Stimulated activated naive CD8-positive, alpha-beta T cell treated with anti-CD3 and anti-CD28 coated beads, Interleukin-15, Interleukin-2, amounts not matched to agents 100 ng/mL and 50 ng/mL, for 24 hours (primary cell): ENCODE measurements at regions not wholly inside any gene's neighbourhood (a gene's known extent, or its start where the extent isn't known, plus 50 kb on each side); places are given as distances from the start of the nearest gene placed in this dataset.
"Not testable (repeated sequence)": the region's sequence is repeated elsewhere in the genome, so short reads cannot be mapped to it uniquely, and the experiment has no call there.

ENCODE experiments used
- H3K27ac Mint-ChIP-seq: one replicate; pipeline ENCODE4 v1.8.0; 2021; ENCODE audit warnings: mild to moderate bottlenecking, mixed read lengths
- H3K27me3 Mint-ChIP-seq: one replicate; pipeline ENCODE4 v1.8.0; 2021; ENCODE audit warnings: mixed read lengths
- H3K36me3 Mint-ChIP-seq: one replicate; pipeline ENCODE4 v1.8.0; 2021; ENCODE audit warnings: low read depth, mixed read lengths
- H3K4me1 Mint-ChIP-seq: one replicate; pipeline ENCODE4 v1.8.0; 2021; ENCODE audit warnings: low read depth, mixed read lengths
- H3K4me3 Mint-ChIP-seq: one replicate; pipeline ENCODE4 v1.8.0; 2021; ENCODE audit warnings: mild to moderate bottlenecking, mixed read lengths
- H3K9me3 Mint-ChIP-seq: one replicate; pipeline ENCODE4 v1.8.0; 2021; ENCODE audit warnings: mixed read lengths

GRCh38 chr7:138378741-138379559 is 81.1 kb upstream of the TRIM24 start:
- Mint-ChIP-seq H3K9me3 (no peaks in the 10 kb centered on the region), H3K4me1 (no peaks in the 10 kb centered on the region), H3K27me3 (no peaks in the 10 kb centered on the region), H3K4me3 (no peak overlapping the region), H3K27ac (no peak overlapping the region), H3K36me3 (no peaks in the 10 kb centered on the region)

GRCh38 chr7:138382862-138383565 is 77.0 kb upstream of the TRIM24 start:
- Mint-ChIP-seq H3K9me3 (no peaks in the 10 kb centered on the region), H3K4me1 (no peaks in the 10 kb centered on the region), H3K27ac (no peak overlapping the region), H3K4me3 (no peak overlapping the region), H3K27me3 (no peaks in the 10 kb centered on the region), H3K36me3 (no peaks in the 10 kb centered on the region)

GRCh38 chr7:138386821-138387220 is 73.2 kb upstream of the TRIM24 start:
- Mint-ChIP-seq H3K4me1 (no peaks in the 10 kb centered on the region), H3K9me3 (no peaks in the 10 kb centered on the region), H3K27ac (no peak overlapping the region), H3K27me3 (no peaks in the 10 kb centered on the region), H3K4me3 (no peak overlapping the region), H3K36me3 (no peaks in the 10 kb centered on the region)

GRCh38 chr7:138387755-138388475 is 72.1 kb upstream of the TRIM24 start:
- Mint-ChIP-seq H3K4me1 (no peaks in the 10 kb centered on the region), H3K36me3 (no peaks in the 10 kb centered on the region), H3K9me3 (no peaks in the 10 kb centered on the region), H3K27me3 (no peaks in the 10 kb centered on the region), H3K4me3 (no peak overlapping the region), H3K27ac (no peak overlapping the region)

GRCh38 chr7:138388673-138389491 is 71.2 kb upstream of the TRIM24 start:
- no peak overlapping the region for H3K27ac Mint-ChIP-seq
- H3K9me3 Mint-ChIP-seq: no peaks in the 10 kb centered on the region
- H3K4me1 Mint-ChIP-seq: no peaks in the 10 kb centered on the region
- H3K4me3 Mint-ChIP-seq: no peak overlapping the region
- no peaks in the 10 kb centered on the region for H3K27me3 Mint-ChIP-seq
- H3K36me3 Mint-ChIP-seq: no peaks in the 10 kb centered on the region

- Mint-ChIP-seq H3K9me3 (no peaks in the 10 kb centered on the region), H3K27me3 (no peaks in the 10 kb centered on the region), H3K4me1 (no peaks in the 10 kb centered on the region), H3K27ac (no peak overlapping the region), H3K36me3 (no peaks in the 10 kb centered on the region), H3K4me3 (no peak overlapping the region)
Measured at GRCh38 chr7:138395763-138396162, 64.3 kb upstream of the TRIM24 start.

GRCh38 chr7:138396251-138397070 is 63.6 kb upstream of the TRIM24 start:
- Mint-ChIP-seq H3K27me3 (no peaks in the 10 kb centered on the region), H3K4me3 (no peak overlapping the region), H3K36me3 (no peaks in the 10 kb centered on the region), H3K9me3 (no peaks in the 10 kb centered on the region), H3K27ac (no peak overlapping the region), H3K4me1 (no peaks in the 10 kb centered on the region)

- H3K27ac Mint-ChIP-seq, H3K9me3 Mint-ChIP-seq, H3K36me3 Mint-ChIP-seq, H3K27me3 Mint-ChIP-seq, H3K4me3 Mint-ChIP-seq, H3K4me1 Mint-ChIP-seq: not testable (repeated sequence)
Measured at GRCh38 chr7:138397071-138397433, 63.0 kb upstream of the TRIM24 start.

GRCh38 chr7:138398857-138399256 is 61.2 kb upstream of the TRIM24 start:
- no peak overlapping the region for H3K27ac Mint-ChIP-seq
- H3K9me3 Mint-ChIP-seq: peaks cover 3% of the 10 kb centered on the region
- H3K27me3 Mint-ChIP-seq: no peaks in the 10 kb centered on the region
- H3K4me3 Mint-ChIP-seq: no peak overlapping the region
- no peaks in the 10 kb centered on the region for H3K36me3 Mint-ChIP-seq
- no peaks in the 10 kb centered on the region for H3K4me1 Mint-ChIP-seq

- H3K27me3 Mint-ChIP-seq: no peaks in the 10 kb centered on the region
- H3K36me3 Mint-ChIP-seq: no peaks in the 10 kb centered on the region
- no peak overlapping the region for H3K4me3 Mint-ChIP-seq
- H3K4me1 Mint-ChIP-seq: no peaks in the 10 kb centered on the region
- peaks cover 3% of the 10 kb centered on the region for H3K9me3 Mint-ChIP-seq
- no peak overlapping the region for H3K27ac Mint-ChIP-seq
Measured at GRCh38 chr7:138400400-138400886, 59.6 kb upstream of the TRIM24 start.

- no peak overlapping the region for H3K27ac Mint-ChIP-seq
Measured at GRCh38 chr7:138402749-138403148, 57.3 kb upstream of the TRIM24 start.

GRCh38 chr7:138405496-138405895 is 54.6 kb upstream of the TRIM24 start:
- Mint-ChIP-seq H3K9me3 (peaks cover 3% of the 10 kb centered on the region), H3K27ac (no peak overlapping the region), H3K4me1 (no peaks in the 10 kb centered on the region), H3K27me3 (peaks cover 4% of the 10 kb centered on the region), H3K4me3 (no peak overlapping the region), H3K36me3 (no peaks in the 10 kb centered on the region)

More at GRCh38 chr7:138402749-138403148, 57.3 kb upstream of the TRIM24 start:
- Mint-ChIP-seq H3K9me3 (peaks cover 3% of the 10 kb centered on the region), H3K4me3 (no peak overlapping the region), H3K27me3 (peaks cover 3% of the 10 kb centered on the region), H3K36me3 (no peaks in the 10 kb centered on the region), H3K4me1 (no peaks in the 10 kb centered on the region)

- H3K4me1 Mint-ChIP-seq: no peaks in the 10 kb centered on the region
- peaks cover 6% of the 10 kb centered on the region for H3K27me3 Mint-ChIP-seq
- no peaks in the 10 kb centered on the region for H3K36me3 Mint-ChIP-seq
- no peak overlapping the region for H3K27ac Mint-ChIP-seq
- peaks cover 3% of the 10 kb centered on the region for H3K9me3 Mint-ChIP-seq
- H3K4me3 Mint-ChIP-seq: no peak overlapping the region
Measured at GRCh38 chr7:138407792-138408191, 52.3 kb upstream of the TRIM24 start.
